Activated naive CD8-positive, alpha-beta T cell treated with anti-CD3 and anti-CD28 coated beads, Interleukin-2, amount 50 U/mL, for 24 hours (primary cell): ENCODE measurements at regions not wholly inside any gene's neighbourhood (a gene's known extent, or its start where the extent isn't known, plus 50 kb on each side); places are given as distances from the start of the nearest gene placed in this dataset.
"Not testable (repeated sequence)": the region's sequence is repeated elsewhere in the genome, so short reads cannot be mapped to it uniquely, and the experiment has no call there.

Source experiments
- ATAC-seq: fragments of 150-1000 bp; cut with Tn5 transposase; one replicate; pipeline ENCODE4 v1.10.0; 2021
- DNase-seq: peaks from one replicate; pipeline ENCODE4 v3.0.0; 2021
- H3K27ac Mint-ChIP-seq: one replicate; pipeline ENCODE4 v1.8.0; 2021; ENCODE audit warnings: mild to moderate bottlenecking, mixed read lengths
- H3K27me3 Mint-ChIP-seq: one replicate; pipeline ENCODE4 v1.8.0; 2021; ENCODE audit warnings: mixed read lengths
- H3K36me3 Mint-ChIP-seq: one replicate; pipeline ENCODE4 v1.8.0; 2021; ENCODE audit warnings: low read depth, mixed read lengths
- H3K4me1 Mint-ChIP-seq: one replicate; pipeline ENCODE4 v1.8.0; 2021; ENCODE audit warnings: mixed read lengths
- H3K4me3 Mint-ChIP-seq: one replicate; pipeline ENCODE4 v1.8.0; 2021; ENCODE audit warnings: mild to moderate bottlenecking, moderate library complexity, mixed read lengths
- H3K9me3 Mint-ChIP-seq: one replicate; pipeline ENCODE4 v1.8.0; 2021; ENCODE audit warnings: mixed read lengths

DNA sequence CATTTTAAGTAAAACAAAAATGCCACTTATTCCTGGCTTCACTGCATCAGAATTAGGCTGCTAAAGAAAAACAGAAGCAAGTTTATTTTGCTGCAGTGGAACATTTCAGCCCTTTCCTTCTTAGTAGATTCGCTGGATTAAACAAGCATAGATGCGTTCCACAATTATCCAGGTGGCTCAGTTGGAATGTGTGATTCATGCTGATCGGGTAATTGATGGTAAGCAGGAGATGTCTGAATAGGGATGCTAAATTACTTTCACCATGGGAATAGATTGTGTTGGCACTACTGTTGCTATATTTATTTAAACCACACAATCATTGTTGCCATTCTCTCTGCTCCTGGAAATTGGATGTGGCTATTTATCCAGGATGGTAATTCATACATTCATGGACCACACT is 440.1 kb upstream of the DDI1 start:
- H3K27ac Mint-ChIP-seq, result no peak overlapping the region
- no peaks in the 10 kb centered on the region for H3K4me1 Mint-ChIP-seq
- H3K36me3 Mint-ChIP-seq, result no peaks in the 10 kb centered on the region
- no peak overlapping the region for H3K4me3 Mint-ChIP-seq
- no peak for ATAC-seq
- H3K9me3 Mint-ChIP-seq, result no peaks in the 10 kb centered on the region
- H3K27me3 Mint-ChIP-seq, result peaks cover 5% of the 10 kb centered on the region
- DNase-seq, result no peak

DNA sequence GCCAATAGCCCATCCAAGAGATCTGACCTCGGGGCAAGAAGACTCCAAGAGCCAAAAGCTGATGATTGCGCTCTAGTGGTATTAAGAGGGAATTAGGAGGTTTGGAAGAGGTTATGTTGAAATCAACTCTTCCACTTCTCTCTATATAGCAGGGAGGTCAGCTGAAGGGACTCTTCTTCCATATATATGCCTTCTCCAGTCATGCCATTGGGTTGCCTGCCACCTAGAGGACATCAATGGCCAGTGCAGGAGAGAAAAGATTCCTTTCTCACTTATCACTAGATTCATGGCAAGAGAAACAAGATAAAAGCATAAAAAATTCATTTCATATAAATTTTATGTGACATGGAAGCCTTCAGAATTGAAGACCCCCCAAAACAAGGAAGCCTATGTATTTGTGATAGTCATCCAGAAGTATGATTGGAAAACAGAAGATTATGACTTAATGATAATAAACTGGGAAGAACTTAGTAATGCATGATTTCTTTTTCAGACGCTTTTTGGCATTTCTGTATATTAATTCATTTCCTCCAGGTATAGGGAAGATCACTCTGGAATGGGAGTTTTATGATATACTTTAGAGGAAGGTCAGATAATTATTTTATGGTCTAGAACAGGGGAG is 435.1 kb upstream of the DDI1 start:
- Mint-ChIP-seq H3K27ac (no peak overlapping the region), H3K27me3 (peaks cover 10% of the 10 kb centered on the region), H3K4me3 (no peak overlapping the region), H3K4me1 (no peaks in the 10 kb centered on the region), H3K36me3 (no peaks in the 10 kb centered on the region), H3K9me3 (no peaks in the 10 kb centered on the region)
- DNase-seq (peak; percentile 5), ATAC-seq (peak; percentile 57)

DNA sequence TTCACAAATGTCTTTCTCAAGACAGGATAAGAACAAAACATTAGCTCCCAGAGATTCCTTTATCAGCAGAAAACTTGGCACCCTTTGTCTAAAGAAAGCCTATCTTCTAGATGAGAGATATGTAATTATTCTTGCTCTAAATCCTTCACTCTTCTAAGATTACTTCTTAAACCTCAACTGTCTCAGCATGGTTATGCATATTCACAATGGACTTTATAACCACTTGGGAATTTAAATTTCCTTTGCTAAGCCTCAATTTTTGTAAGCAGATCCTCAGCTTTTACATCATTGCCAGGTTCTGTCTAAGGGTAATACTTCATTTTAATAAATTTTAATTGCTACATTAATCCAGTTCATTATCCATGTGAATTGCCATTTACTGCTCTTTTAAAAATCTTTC is 433.6 kb upstream of the DDI1 start:
- H3K4me1 Mint-ChIP-seq, result no peaks in the 10 kb centered on the region
- no peak overlapping the region for H3K27ac Mint-ChIP-seq
- ATAC-seq (no peak), DNase-seq (no peak)
- no peak overlapping the region for H3K4me3 Mint-ChIP-seq
- no peaks in the 10 kb centered on the region for H3K36me3 Mint-ChIP-seq
- H3K27me3 Mint-ChIP-seq, result peaks cover 10% of the 10 kb centered on the region
- H3K9me3 Mint-ChIP-seq, result no peaks in the 10 kb centered on the region

DNA sequence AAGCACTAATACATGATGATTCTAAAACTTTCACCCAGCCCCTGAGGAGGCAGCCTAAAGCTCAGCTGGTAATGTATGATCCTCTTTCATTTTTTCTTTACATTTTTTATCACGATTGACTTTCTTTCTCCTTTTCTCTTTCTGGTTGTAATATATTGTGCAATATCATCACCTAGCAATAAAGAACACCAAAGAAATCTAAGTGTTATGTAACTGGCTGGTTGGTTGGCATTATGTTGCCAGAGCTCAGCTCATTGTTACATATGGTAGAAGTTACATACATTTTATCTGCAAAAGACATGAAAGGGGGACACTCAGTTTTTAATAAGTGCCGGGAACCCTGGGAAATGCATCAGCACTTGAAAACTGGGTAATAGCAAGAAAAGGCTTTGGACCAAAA is 432.1 kb upstream of the DDI1 start:
- no peak overlapping the region for H3K27ac Mint-ChIP-seq
- peaks cover 10% of the 10 kb centered on the region for H3K27me3 Mint-ChIP-seq
- no peak for ATAC-seq
- no peaks in the 10 kb centered on the region for H3K9me3 Mint-ChIP-seq
- H3K36me3 Mint-ChIP-seq, result no peaks in the 10 kb centered on the region
- no peaks in the 10 kb centered on the region for H3K4me1 Mint-ChIP-seq
- no peak for DNase-seq
- H3K4me3 Mint-ChIP-seq, result no peak overlapping the region

DNA sequence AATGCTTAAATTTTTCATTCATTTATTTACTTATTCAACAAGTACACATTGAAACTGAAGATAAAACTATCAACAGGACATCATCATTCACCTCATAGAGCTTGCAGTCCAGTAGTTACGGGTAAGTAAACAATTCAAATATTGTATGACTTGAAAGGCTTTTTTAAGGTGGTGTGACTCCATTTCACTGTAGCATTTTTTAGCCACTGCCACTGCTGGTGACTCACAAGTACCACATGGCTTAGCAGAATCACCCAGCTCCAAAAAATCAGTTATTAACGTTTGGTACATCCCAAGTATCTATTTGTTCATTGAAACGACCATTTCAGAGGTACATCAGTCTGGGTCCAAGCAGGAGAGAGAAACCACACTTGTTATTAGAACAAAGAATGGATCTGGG is 427.9 kb upstream of the DDI1 start:
- DNase-seq (no peak), ATAC-seq (no peak)
- no peaks in the 10 kb centered on the region for H3K4me1 Mint-ChIP-seq

DNA sequence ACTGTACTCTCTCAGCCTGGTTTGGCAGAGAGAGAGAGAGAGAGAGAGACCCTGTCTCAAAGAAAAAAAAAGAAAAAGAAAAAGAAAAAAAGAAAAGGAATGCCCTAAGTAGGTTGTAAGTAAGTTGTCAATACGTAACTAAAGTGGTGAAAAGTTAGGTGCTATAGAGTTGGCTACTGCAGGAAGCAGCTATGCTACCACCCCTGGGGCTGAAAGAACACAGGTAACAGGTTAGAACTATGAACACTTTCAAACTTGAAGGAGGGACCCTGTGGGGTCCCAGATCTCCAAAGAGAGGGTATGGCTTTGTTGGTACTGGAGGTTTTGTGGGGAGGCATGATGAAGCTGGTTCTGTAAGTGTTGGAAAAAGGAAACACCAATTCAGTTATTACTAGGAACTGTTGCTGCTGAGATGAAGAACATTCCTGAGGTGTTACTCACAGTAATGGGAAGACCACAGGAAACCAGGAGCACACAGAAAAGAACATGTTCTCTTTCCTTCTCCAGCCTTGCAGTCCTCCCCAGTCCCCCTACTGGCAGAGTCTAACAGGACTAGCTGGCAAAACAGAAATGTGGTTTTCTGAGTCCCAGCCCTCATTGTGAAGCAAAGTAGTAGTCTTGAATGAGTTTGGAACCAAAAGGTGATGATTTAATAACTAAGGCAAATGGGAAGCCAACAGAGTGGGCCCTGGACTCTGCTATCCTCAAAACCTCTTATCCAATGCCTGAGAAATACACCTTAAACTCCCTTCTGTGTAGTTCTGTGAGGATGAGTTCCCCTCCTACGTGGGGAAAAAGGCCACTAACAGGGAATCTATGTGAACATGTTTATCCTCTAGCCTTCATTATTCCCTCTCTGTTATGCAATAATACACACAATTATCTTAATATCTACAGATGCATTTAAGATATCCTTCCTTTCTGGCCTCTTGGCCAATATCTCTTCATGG is 427.0 kb upstream of the DDI1 start:
- DNase-seq (no peak), ATAC-seq (no peak)
- Mint-ChIP-seq H3K4me1 (no peaks in the 10 kb centered on the region), H3K27me3 (peaks cover 7% of the 10 kb centered on the region), H3K36me3 (no peaks in the 10 kb centered on the region), H3K9me3 (no peaks in the 10 kb centered on the region), H3K4me3 (no peak overlapping the region), H3K27ac (no peak overlapping the region)

More for the DNA sequence above, 427.9 kb upstream of the DDI1 start:
- peaks cover 2% of the 10 kb centered on the region for H3K27me3 Mint-ChIP-seq
- no peak overlapping the region for H3K27ac Mint-ChIP-seq
- H3K36me3 Mint-ChIP-seq, result no peaks in the 10 kb centered on the region
- H3K4me3 Mint-ChIP-seq, result no peak overlapping the region
- no peaks in the 10 kb centered on the region for H3K9me3 Mint-ChIP-seq

DNA sequence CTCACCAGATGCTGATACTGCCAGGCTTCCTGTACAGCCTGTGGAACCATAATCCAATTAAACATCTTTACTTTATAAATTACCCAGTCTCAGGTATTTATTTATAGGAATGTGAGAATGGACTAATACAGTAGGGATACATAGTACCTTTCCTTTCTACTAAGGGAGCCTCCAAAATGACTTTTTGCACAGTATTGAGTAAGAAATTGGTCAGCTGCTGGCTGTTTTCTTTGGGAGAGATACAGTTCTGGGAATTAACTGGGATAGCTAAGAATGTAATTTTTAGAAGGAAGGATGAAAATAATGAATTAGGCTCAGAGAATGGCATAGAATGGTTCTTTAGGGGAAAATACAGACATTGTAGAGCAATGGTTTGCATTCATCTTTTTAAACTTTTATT is 426.0 kb upstream of the DDI1 start:
- Mint-ChIP-seq H3K36me3 (no peaks in the 10 kb centered on the region), H3K27me3 (peaks cover 7% of the 10 kb centered on the region), H3K9me3 (no peaks in the 10 kb centered on the region), H3K4me1 (no peaks in the 10 kb centered on the region), H3K27ac (no peak overlapping the region), H3K4me3 (no peak overlapping the region)
- no peak for ATAC-seq
- no peak for DNase-seq

DNA sequence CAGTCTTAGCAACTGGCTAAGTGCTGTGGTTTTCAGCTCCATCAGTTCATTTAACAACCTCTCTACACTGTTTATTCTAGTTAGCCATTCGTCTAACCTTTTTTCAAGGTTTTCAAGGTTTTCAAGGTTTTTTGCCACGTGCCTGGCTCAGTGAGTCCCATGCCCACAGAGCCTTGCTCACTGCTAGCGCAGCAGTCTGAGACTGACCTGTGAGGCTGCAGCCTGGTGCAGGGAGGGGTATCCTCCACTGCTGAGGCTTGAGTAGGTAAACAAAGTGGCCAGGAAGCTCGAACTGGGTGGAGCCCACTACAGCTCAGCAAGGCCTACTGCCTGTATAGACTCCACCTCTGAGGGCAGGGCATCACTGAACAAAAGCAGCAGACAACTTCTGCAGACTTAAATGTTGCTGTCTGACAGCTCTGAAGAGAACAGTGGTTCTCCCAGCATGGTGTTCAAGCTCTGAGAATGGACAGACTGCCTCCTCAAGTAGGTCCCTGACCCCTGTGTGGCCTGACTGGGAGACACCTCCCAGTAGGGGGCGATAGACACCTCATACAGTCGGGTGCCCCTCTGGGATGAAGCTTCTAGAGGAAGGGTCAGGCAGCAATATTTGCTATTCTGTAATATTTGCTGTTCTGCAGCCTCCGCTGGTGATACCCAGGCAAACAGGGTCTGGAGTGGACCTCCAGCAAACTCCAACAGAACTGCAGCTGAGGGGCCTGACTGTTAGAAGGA is 424.7 kb upstream of the DDI1 start:
- not testable (repeated sequence) for ATAC-seq, DNase-seq, H3K9me3 Mint-ChIP-seq, H3K27me3 Mint-ChIP-seq, H3K36me3 Mint-ChIP-seq, H3K4me1 Mint-ChIP-seq, H3K27ac Mint-ChIP-seq, H3K4me3 Mint-ChIP-seq

DNA sequence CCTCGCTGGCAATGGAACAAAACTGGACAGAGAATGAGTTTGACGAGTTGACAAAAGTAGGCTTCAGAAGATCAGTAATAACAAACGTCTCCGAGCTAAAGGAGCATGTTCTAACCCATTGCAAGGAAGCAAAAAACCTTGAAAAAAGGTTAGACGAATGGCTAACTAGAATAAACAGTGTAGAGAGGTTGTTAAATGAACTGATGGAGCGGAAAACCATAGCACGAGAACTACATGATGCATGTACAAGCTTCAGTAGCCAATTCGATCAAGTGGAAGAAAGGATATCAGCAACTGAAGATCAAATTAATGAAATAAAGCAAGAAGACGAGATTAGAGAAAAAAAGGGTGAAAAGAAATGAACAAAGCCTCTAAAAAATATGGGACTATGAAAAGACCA is 424.0 kb upstream of the DDI1 start:
- not testable (repeated sequence) for H3K27me3 Mint-ChIP-seq, H3K9me3 Mint-ChIP-seq, ATAC-seq, DNase-seq, H3K27ac Mint-ChIP-seq, H3K36me3 Mint-ChIP-seq, H3K4me3 Mint-ChIP-seq, H3K4me1 Mint-ChIP-seq

DNA sequence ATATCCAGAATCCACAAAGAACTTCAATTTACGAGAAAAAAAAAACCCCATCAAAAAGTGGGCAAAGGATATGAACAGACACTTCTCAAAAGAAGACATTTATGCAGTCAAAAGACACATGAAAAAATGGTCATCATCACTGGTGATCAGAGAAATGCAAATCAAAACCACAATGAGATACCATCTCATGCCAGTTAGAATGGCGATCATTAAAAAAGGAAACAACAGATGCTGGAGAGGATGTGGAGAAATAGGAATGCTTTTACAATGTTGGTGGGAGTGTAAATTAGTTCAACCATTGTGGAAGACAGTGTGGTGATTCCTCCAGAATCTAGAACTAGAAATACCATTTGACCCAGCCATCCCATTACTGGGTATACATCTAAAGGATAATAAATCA is 419.9 kb upstream of the DDI1 start:
- H3K4me3 Mint-ChIP-seq, ATAC-seq, H3K36me3 Mint-ChIP-seq, H3K27ac Mint-ChIP-seq, DNase-seq, H3K9me3 Mint-ChIP-seq, H3K4me1 Mint-ChIP-seq, H3K27me3 Mint-ChIP-seq: not testable (repeated sequence)

DNA sequence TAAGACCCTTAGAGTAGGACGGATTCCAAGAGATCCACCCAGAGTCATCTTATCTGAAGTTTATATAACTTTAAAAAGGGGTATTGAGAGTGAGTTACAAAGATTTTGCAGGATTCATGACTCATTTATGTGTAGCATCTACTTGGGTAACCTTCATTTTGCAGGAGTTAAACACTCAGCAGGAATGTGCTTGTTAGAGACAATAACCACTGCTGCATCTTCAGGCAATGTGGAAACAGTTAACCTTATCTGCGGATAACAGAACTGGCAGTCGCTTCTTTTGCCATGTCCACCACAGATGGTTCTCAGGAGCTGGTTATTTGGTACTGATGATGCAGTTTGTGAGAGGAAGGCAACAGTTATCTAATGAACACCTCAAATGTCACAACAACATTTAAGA is 417.9 kb upstream of the DDI1 start:
- H3K4me3 Mint-ChIP-seq, result no peak overlapping the region
- DNase-seq (no peak), ATAC-seq (no peak)
- H3K9me3 Mint-ChIP-seq, result no peaks in the 10 kb centered on the region
- no peaks in the 10 kb centered on the region for H3K36me3 Mint-ChIP-seq
- peaks cover 7% of the 10 kb centered on the region for H3K27me3 Mint-ChIP-seq
- H3K27ac Mint-ChIP-seq, result no peak overlapping the region
- no peaks in the 10 kb centered on the region for H3K4me1 Mint-ChIP-seq

DNA sequence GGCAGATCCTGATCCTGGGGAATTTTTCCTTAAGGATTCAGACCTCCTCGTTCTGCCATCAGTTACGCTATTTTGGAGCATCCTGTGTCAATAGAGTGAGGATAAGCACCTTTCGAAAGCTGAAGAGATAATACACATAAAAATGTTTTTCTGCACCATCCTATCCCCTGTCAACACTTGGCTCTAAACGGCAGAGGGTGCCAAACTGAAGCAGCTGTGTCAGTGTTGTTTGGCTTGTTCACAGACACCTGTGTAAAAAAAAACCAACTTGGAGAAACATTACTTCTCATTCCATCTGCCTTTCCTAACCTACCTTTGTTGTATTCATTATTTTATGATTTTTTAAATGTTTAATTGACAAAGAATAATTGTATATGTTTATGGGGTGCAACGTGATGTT is 417.0 kb upstream of the DDI1 start:
- H3K4me1 Mint-ChIP-seq, result no peaks in the 10 kb centered on the region
- no peaks in the 10 kb centered on the region for H3K9me3 Mint-ChIP-seq
- no peak for ATAC-seq

DNA sequence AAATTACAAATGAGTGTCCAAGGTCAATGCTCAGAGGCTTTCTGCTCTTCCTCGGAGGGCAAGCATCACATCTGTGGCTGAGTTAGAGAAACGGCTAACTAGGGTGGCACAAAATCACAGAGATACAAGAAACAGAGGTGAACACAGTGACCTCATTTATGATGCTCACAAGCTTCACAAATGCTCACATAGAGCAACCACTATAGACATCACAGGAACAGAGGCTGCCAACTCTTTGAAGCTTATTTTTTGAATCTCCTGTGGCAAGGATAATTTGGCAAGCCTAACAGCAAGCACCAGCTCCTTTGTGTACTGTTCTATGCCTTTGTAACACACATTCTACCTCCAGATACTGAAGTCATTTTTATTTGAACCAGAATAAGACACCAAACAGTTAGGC is 416.5 kb upstream of the DDI1 start:
- DNase-seq, result no peak
- H3K36me3 Mint-ChIP-seq, result no peaks in the 10 kb centered on the region
- H3K9me3 Mint-ChIP-seq, result no peaks in the 10 kb centered on the region
- H3K27me3 Mint-ChIP-seq, result no peaks in the 10 kb centered on the region
- H3K27ac Mint-ChIP-seq, result no peak overlapping the region
- H3K4me3 Mint-ChIP-seq, result no peak overlapping the region
- H3K4me1 Mint-ChIP-seq, result peaks cover 2% of the 10 kb centered on the region
- no peak for ATAC-seq

More for the DNA sequence above, 417.0 kb upstream of the DDI1 start:
- no peaks in the 10 kb centered on the region for H3K36me3 Mint-ChIP-seq
- peaks cover under 1% of the 10 kb centered on the region for H3K27me3 Mint-ChIP-seq
- H3K4me3 Mint-ChIP-seq, result no peak overlapping the region
- no peak overlapping the region for H3K27ac Mint-ChIP-seq
- DNase-seq, result no peak

DNA sequence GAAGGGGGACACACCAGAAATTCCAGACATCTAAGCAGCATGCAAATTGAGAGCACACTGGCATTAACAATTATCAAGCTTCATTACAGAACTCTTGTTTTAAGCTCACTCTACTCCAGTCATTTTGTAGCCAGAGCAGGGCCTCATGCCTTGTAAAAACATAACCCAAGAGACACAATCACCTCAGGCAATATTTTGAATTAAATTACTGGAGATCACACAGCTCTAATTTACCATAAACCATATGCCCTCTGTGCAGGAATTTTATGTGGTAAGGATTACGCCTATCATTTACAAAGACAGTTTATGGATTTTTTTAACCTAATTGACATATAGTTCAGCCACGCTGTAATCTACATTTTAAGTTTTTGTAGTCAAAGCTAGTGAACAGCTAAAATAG is 414.1 kb upstream of the DDI1 start:
- H3K4me1 Mint-ChIP-seq, result peaks cover 3% of the 10 kb centered on the region
- H3K27ac Mint-ChIP-seq, result no peak overlapping the region
- no peaks in the 10 kb centered on the region for H3K36me3 Mint-ChIP-seq
- H3K4me3 Mint-ChIP-seq, result no peak overlapping the region
- ATAC-seq (no peak), DNase-seq (no peak)
- H3K9me3 Mint-ChIP-seq, result no peaks in the 10 kb centered on the region
- H3K27me3 Mint-ChIP-seq, result no peaks in the 10 kb centered on the region

DNA sequence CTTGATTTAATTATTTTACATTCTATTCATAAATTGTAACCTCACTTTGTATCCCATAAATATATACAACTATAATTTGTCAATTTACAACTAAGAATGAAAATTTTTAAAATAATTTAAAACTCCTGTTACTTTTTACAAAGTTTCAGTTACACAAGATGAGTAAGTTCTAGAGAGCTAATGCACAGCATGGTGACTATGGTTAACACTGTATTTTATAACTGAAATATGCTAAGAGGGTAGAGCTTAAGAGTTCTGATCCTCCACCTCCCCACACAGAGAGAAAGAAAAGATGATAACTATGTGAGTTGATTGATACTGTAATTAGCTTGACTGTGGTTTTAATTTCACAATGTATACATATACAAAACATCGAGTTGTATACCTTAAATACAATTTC is 412.5 kb upstream of the DDI1 start:
- Mint-ChIP-seq H3K9me3 (no peaks in the 10 kb centered on the region), H3K4me3 (no peak overlapping the region), H3K27ac (no peak overlapping the region), H3K27me3 (no peaks in the 10 kb centered on the region), H3K4me1 (peaks cover 3% of the 10 kb centered on the region), H3K36me3 (no peaks in the 10 kb centered on the region)
- ATAC-seq (no peak), DNase-seq (no peak)
